ENCODE measurements at regions not wholly inside any gene's neighbourhood (a gene's known extent, or its start where the extent isn't known, plus 50 kb on each side); places are given as distances from the start of the nearest gene placed in this dataset.
A peak's percentile ranks its signal among the peaks of the same experiment; 100 is the strongest.
"Not testable (repeated sequence)": the region's sequence is repeated elsewhere in the genome, so short reads cannot be mapped to it uniquely, and the experiment has no call there.

DNA sequence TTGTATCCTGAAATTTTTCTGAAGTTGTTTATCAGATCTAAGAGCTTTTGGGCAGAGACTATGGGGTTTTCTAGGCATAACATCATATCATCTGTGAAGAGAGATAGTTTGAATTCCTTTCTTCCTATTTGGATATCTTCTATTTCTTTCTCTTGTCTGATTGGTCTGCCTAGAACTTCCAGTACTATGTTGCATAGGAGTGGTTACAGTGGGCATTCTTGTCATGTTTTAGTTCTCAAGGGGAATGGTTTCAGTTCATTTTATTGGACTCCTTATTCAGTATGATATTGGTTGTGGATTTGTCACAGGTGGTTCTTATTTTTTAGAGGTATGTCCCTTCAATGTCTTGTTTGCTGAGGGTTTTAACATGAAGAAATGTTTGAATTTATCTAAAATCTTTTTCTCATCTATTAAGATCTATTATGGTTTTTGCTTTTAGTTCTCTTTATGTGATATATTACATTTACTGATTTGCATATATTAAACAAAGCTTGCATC is 286.6 kb upstream of the C1QTNF3 start:
- not testable (repeated sequence) for DNase-seq

DNA sequence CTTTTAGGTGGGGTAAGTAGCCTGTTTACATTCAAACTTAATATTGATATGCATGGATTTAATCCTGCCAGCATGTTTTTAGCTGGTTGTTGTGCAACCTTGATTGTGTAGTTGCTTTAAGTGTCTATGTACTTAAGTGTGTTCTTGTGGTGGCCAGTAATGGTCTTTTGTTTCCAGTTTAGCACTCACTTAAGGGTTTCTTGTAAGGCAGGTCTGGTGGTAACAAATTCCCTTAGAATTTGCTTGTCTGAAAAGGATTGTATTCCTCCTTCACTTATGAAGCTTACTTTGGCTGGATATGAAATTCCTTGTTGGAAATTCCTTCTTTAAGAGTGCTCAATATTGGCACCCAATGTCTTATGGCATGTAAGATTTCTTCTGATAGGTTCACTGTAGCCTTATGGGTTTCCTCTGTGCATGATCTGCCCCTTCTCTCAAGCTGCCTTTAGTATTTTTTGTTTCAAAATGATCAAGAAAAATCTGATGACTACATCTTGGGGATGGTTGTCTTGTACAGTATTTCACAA is 289.0 kb upstream of the C1QTNF3 start:
- not testable (repeated sequence) for DNase-seq

DNA sequence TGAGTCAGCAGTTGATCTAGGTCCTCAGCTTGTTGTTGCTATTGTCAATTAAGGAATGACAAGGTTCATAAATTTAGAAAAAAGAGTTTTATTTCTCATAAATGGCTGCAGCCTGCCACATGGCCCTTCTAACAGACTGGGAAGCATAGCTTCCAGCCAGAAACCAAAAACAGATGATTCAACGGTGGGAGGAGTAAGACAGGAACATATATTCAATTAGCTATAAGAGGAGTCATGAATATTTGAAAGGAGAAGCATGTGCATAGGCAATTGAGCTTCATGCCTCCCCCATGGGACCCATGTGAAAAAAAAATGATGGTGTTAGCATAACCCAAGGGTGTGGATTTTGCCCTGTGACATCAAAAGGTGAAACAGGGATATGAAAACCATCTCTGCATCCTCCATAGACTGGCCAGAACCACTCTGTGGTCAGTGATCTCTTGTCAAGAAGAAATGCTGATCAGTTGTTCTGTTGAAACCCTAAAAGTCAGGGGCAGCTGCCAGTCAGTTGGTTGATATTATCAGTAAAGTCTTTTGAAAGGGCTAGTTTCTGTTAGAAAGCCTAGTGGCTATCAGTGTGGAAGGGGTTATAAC is 296.5 kb upstream of the C1QTNF3 start:
- DNase-seq, result not testable (repeated sequence)

DNA sequence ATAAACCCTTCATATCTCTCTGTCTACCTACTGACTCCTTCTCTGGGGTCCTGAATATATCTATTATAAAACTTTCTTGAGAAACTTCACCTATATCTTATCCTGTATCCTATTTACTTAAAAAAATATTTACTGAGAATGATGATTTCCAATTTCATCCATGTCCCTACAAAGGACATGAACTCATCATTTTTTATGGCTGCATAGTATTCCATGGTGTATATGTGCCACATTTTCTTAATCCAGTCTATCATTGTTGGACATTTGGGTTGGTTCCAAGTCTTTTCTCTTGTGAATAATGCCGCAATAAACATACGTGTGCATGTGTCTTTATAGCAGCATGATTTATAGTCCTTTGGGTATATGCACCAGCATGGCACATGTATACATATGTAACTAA is 301.7 kb upstream of the RAI14 start:
- not testable (repeated sequence) for DNase-seq

DNA sequence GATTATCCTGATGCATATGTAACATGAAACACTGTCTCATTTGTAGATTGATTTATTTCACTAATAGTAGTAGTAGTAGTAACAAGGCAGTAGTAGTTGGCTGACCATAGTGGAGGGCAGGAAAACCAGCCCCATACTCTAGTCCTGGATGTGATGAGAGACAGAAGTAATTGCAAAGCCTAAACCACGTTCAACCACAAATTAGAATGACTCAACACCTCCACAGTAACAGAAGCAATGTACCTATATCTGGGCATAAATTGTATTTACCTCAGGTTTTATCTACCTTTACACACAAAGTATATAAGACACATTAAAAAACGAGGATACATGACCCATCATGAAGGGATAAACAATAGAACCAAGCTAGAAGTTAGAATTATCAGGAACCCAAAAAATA is 284.7 kb upstream of the RAI14 start:
- not testable (repeated sequence) for DNase-seq

DNA sequence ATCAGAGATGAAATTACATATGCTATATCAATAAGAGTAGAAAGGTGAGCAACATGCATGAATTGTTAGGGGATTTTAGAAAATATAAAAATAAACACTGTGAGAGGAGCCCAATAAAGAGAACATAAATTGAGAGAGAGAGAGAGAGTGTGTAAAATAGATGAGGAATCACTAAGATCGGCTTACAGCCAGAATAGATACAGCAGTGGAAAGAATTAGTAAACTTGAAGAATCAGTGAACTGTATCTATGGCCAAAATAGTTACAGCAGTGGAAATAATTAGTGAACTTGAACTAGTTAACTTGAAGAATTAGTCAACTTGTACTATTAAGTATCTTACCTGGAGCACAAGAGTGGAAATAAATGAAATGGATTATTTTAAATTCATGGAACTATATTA is 284.3 kb upstream of the RAI14 start:
- DNase-seq, result not testable (repeated sequence)

DNA sequence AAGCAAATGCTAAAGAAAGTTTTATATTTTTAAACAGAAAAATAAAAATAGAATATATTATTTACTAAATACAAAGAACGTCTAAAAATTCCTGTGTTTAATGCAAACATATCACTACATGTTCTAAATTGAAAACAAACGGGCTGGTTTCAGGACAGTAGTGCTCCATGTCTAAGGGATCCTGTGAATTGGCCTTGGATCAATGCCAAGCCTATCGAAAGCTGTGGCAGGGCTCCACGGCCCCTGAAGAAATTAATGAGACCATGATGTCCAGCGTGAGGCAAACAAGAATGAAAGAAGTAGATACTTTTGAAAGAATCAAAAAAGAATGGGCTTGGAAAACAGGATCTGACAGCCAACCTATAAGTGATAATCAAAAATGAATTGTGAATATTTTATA is 283.4 kb upstream of the RAI14 start:
- DNase-seq, result not testable (repeated sequence)

DNA sequence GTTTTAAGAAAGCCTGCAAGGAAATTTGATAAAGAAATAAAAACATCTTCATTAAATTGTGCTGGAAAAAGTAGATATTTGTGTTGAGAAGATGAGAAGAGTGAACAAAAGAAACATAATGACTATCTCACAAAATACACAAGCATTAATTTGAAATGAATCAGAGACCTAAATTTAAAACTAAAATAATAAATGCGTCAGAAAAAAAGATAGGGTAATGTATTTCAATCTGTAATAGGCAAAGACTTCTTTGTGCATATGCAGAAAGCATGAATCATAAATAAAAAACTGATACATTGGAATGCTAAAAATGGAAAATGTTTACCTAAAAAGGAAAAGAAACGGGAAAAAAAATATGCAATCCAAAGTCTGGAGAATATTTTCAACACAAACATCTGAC is 278.5 kb upstream of the RAI14 start:
- not testable (repeated sequence) for DNase-seq

DNA sequence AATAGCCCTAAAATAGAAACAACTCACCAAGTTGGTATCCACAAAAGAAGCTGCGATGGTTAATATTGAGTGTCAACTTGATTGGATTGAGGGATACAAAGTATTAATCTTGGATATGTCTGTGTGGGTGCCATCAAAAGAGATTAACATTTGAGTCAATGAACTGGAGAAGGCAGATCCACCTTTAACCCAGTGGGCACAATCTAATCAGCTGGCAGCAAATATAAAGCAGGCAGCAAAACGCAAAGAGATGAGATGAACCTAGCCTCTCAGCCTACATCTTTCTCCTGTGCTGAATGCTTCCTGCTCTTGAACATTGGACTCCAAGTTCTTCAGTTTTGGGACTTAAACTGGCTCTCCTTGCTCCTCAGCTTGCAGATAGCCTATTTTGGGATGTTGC is 277.6 kb upstream of the RAI14 start:
- DNase-seq, result not testable (repeated sequence)

DNA sequence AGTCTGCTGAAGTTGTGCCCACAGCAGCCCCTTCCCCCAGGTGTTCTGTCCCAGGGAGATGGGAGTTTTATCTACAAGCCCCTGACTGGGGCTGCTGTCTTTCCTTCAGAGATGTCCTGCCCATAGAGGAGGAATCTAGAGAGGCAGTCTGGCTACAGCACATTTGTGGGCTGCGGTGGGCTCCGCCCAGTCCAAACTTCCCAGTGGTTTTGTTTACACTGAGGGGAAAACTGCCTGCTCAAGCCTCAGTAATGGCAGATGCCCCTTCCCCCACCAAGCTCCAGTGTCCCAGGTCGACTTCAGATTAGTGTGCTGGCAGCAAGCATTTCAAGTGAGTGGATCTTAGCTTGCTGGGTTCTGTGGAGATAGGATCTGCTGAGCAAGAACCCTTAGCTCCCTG is 267.4 kb upstream of the RAI14 start:
- DNase-seq, result not testable (repeated sequence)

DNA sequence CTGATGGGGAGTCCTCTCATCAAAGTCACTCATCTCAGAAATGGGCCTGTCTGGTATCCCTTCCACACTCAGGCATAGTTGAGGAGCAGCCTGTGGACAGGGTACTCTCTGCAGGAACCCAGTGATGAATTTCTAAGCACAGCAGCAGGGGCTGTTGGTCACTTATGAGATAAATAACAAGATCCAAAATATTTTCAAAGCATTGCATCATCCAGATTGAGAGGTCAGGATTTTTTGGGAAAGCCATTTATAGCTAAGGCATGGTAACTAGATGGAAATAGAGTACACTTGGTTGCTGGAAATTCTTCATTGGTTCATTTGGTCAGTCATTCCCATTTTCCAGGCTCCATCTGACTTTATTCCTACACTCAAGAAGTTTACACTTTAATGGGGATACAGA is 246.8 kb upstream of the RAI14 start:
- no peak for DNase-seq

DNA sequence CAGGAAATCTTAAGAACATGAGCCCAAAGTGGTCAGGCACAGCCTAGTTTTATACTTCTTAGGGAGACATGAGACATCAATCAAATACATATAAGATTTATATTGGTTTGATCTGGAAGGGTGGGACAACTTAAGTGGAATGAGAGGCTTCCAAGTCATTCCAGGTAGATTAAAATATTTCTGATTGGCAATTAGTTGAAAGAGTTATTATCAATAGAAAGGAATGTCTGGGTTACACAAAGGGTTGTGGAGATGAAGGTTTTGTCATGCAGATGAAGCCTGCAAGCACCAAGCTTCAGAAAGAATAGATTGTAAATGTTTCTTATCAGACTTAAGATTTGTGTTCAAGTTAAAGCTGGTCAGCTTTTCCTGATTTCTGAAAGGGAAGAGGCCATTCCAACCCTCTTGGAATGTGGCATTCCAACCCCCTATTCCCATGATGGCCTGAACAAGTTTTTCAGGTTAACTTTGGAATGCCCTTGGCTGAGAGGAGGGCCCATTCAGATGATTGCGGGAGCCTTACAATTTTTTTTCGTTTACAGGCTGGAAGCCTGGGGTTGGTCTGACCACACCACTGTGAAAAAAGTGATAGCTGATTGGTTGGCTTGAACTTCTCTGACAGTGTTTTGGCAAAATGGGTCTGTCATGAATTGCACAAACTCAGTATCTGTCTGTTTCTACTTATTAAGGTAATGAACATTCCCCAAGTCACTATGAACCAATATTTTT is 245.6 kb upstream of the RAI14 start:
- DNase-seq, result no peak

DNA sequence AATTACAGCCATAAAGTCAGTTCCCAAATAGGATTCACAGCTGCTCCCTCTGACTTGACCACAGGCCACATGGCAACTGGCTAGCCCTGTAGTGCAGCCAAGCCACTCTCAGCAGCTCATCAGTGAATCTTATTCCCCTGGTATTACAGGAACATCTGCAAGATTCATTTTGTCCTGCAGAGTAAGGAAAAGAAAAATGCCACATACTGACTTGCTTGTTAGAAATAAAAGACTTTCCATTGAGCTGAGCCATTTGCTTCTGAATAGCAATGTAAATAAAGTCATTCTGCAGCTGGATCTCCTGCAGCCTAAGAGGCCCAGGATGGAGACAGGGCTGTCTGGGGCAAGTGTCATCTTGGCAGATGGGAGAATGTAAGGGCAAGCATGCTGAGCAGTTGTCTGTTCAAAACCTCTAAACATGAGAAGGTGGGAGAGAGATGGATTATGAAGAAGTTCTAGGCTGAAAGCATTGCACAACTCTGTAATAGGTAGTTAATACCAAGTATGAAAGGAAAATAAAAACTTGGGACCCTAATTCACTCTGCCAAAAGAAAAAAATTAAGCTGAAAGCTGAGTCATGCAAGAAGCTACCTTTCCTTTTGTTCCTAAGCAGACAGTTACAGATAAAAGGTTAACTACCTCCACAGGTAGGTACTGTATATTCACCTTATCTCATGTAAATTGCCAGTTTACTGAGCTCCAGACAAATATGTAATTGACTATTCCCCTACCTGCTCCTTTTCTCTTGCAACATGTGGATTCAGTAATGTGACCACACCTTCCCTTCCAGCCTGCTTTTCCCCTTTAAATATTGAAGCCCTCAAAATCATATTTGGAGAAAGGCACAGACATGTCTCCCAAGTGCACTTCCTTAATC is 244.4 kb upstream of the RAI14 start:
- peak; percentile 6 for DNase-seq

DNA sequence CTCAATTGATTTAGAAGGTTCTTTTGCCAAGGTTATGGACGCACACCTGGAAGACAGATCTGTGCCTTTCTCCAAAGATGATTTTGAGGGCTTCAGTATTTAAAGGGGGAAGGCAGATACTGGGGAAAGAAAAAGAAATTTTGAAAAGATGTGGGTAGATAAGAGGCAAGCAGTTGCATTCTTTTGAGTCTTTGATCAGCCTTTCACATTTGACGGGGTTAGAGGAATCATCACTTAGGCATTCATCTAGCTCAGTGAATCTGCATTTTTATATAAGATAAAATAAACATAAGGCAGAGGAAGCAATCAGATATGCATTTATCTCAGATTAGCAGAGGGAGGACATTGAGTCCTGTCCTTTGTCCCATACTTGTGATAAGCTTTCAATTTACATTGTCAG is 243.4 kb upstream of the RAI14 start:
- no peak for DNase-seq

DNA sequence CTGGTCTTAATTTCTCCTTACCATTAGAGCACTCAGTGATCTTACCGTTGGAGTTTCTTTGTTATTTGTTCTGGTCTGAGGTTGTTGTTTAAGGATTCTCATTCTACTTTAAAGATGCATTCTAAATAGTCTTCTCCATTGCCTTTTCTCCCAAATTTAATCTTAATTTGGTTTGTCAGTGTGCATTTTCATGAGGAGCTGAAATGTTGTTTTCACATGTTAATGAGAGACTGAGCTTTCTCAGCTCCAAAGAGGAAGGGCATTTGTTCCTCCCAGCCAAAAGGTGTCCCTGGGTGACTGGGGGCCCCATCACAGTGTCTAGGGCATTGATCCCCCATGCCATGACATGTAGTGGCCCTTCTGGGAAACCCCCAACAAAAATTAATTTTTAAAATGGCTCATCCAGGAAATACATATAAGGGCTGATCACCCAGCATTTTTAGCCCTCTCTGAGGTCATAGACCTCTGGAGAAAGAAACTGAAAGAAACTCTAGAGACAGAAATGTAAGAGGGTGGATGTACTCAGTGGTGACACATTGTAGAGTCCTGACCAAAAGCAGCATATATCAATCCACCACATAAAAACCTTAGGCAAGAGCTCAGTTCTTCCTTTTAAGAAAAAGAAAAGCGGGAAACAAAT is 240.4 kb upstream of the RAI14 start:
- no peak for DNase-seq

DNA sequence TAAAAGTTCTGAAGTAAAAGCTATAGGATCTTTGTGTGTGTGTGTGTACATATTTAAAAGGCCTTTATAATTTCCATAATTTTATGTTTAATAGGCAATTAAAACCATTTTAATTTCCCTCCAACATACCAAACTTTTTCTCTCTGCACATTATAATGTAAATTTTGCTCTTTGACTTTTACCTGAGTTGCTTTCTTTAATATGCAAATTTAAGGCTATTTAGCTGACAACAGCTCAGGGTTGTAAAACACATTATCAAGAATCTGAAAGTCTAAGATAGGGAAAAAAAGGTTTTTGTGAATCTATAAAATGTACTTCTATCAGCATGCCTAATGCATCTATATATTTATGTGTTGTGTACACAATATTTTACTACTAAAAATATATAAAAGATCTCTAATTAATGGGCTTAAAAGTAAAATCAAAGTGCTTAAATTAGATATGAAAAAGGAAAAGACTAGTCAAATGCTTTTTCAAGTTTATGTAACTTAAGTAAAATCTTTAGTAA is 239.6 kb upstream of the RAI14 start:
- DNase-seq, result no peak

DNA sequence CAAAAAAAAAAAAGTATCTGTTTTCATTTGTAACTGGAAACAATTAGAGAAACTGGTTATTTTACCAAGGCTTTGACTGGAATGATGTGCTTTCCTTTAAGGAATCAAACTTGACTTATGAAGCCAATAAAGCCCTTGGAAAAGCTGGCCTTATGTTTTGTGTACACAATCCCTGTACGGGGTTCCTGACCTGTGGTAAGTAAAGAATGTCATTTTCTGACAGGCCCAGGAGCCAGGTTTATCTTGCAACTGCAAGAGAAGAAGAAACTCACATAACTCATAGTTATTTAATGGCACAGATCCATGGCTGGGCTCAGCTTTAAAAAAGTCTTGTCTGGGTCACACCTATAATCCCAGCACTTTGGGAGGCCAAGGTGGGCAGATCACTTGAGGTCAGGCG is 235.9 kb upstream of the RAI14 start:
- not testable (repeated sequence) for DNase-seq

DNA sequence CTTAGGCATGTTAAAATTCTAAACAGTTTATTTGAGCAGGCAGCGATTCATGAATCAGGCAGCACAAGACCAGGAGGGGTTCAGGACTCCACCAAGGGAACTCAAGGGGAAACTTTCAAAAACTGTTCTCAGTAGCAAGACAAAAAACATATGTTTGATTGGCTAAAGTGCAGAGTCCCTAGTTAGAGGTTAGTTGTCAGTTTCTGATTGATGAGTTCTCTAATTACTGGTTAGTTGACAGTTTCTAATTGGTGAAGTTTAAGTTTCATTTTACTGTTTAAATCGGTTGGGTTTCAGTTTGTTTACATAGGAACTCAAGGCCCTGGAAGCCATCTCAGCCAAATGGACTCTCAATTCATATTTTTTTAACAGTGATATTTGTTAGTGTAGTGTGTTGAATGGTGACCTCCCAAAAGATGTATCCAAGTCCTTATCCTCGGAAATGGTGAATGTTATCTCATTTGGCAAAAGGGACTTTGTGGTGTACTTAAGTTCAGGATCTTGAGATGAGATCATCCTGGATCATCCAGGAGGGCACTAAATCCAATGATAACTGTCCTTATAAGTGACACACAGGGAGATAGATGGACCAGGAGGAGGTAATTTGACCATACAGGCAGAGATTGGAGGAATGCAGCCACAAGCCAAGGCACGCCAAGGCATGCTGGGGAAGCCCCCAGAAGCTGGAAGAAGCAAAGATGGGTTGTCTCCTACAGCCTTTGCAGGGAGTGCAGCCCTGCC is 219.2 kb upstream of the RAI14 start:
- DNase-seq, result no peak

DNA sequence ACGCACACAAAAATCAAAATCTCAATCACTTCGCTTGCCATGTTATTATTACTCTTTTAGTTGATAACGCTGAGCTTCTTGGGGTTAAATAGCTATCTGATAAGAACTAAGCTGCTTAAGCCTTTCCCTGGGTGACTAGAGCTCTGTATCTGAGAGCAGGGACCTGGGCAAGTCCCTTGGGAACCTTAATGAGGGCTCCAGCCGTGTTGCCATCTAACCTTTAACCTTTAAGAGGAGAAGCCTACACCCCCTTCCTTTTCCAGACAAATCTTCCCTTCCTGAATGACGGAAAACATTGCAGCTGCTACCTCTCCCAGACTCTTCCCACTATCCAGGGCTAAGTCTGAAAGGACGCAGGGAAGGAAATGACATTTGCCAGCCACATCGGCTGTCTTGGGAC is 216.5 kb upstream of the RAI14 start:
- no peak for DNase-seq

DNA sequence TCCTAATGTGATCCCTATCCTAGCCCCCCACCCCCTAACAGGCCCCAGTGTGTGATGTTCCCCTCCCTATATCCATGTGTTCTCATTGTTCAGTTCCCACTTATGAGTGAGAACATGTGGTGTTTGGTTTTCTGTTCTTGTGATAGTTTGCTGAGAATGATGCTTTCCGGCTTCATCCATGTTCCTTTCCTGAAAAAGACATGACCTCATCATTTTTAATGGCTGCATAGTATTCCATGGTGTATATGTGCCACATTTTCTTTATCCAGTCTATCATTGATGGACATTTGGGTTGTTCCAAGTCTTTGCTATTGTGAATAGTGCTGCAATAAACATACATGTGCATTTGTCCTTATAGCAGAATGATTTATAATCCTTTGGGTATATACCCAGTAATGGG is 214.4 kb upstream of the RAI14 start:
- not testable (repeated sequence) for DNase-seq

DNA sequence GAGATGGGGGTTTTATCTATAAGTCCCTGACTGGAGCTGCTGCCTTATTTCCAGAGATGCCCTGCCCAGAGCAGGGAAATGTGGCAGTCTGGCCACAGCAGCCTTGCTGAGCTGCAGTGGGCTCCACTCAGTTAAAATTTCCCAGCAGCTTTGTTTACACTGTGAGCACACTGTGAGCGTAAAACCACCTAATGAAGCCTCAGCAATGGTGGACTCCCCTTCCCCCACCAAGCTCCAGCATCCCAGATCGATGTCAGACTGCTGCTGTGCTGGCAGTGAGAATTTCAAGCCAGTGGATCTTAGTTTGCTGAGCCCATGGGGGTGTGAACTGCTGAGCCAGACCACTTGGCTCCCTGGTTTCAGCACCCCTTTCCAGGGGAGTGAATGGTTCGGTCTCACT is 208.7 kb upstream of the RAI14 start:
- DNase-seq, result no peak

DNA sequence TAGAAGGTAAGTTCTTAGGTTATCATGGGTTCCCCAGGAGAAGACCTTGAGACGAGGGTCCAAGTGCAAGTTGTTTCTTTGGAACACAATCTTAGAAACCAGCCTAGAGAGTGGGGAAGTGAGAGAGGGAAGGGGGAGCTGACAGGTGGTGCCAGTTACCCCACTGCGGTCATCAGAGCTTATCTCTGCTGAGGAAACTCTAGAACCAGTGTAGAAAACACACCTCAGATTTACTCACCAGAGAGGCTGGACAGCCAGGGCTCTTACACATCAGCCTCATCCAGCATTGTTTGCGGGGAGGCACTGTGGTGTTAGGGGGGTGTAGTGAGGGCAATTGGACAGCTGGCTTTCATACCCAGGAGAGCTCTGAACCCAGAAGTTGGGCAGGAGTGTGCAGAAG is 206.5 kb upstream of the RAI14 start:
- no peak for DNase-seq

All from NCI-H2029 (cell line).